ENCODE measurements at regions not wholly inside any gene's neighbourhood (a gene's known extent, or its start where the extent isn't known, plus 50 kb on each side); places are given as distances from the start of the nearest gene placed in this dataset.

DNA sequence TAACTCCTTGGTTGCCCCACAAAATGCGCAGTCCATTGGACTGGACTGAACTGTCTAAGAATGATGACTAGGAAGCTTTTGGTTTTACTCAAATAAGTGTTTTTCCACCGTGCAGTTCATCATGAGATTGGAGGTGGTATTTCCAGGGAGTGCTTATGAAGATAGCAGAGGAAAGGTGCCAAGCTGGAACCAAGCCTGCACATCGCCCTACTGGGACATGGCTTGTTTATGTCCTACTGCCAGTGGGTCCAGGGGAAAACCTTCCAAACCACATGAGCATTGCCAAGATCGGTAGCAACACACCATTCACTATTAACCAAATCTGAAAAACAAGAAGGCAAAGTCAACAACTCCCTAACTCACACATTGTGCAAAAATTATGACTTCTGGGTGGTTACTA, 54.7 kb upstream of the DSCAM start:
- DNase-seq = no peak

DNA sequence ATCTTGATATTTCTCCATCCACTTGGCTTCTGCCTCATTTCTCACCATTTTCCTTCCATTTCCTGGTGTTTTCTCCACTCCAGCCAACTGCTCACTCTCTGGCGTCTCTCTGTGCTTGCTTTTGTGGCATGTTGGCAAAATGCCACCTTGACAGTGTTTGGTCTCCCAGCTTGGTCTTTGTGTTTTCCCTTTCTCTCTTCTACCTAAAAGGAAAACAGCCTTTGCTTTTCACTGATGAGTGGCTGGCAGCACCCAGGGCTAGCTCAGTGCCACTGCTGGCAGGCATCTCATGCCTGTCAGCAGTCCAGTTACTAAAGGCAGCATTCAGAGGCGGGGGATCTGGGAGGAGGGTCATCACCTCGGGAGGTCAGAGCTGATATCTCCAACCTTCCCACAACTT, 55.3 kb upstream of the DSCAM start:
- DNase-seq = no peak

DNA sequence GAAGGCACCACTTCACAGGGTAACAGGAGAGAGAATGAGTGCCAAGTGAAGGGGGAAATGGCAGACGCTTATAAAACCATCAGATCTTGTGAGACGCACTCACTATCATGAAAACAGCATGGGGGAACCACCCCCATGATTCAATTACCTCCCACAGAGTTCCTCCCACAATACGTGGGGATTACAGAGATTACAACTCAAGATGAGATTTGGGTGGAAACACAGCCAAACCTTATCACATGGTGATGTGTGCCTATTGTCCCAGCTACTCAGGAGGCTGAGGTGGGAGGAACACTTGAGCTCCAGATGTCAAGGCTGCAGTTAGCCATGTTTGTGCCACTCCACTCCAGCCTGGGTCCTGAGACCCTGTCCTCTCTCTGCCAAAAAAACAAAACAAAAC, 56.0 kb upstream of the DSCAM start:
- no peak for DNase-seq

DNA sequence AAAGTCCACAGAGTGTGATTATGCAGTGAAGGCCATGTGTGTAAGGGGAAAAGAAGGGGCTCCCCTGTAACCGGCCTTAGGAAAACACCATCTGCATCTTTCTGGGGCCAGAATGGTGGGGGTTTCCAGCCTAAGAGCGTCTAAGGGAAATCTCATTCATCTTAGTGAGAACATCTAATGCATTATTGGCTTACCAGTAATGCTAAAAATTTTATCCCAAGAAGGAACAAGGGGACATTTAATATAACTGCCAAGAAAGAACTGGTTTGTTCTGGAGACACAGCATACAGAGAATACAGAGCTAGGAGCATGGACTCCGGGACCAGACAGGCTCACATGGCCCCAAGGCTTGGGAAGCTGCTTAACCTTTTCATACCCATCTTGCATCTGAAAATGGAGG, 58.3 kb upstream of the DSCAM start:
- DNase-seq = no peak

DNA sequence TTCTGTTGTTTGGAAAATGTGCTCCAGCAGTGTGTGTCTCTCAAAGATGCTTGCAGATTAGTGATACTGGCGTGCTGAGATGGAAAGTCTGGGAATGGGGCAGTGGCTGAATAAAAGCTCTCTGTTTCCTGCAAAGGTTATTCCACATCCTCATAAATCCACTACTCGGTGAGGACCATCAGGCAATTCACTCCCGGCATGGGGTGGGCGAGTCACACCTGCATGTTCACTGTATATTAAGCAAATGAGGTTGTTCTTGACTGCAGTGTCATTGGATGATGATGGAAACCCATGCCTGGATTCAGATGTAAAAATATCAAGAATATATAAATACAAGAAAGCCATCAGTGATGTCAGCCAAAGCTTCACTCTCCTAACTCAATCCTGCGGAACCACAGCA, 65.4 kb upstream of the DSCAM start:
- DNase-seq = no peak

DNA sequence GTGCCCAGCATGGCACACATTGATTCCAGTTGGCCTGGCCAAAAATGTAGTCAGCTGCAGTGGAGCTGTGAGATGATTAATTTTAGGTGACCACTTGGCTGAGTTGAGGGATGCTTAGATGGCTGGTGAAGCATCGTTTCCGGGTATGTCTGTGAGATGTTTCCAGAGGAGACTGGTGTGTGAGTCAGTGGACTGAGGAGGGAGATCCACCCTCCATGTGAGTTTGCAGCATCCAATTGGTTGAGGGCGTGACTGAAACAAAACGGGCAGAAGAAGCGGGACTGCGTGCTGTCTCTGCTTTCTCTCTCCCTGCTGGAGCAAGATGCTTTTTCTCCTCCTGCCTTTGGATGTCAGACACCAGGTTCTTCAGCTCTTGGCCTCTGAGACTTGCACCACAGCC, 68.2 kb upstream of the DSCAM start:
- no peak for DNase-seq

DNA sequence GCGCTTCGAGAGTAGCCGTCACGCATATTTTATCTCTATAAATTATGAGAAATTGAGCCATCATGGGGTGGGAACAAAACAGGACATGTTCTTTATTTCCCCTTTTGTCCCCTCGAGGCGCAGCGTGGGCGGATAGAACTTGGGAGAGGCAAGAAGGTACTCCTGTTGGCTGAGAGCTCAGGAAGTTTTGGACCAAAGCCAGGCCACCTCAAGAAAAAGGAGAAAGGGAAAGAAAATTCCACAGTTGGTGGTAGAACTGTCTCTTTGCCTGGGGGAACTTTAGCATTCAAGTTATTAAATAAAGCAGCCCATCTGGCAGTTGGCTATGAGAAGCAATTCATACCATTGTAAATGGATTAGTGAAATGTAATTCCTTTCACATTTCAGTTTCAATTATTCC, 76.4 kb upstream of the DSCAM start:
- DNase-seq = no peak

DNA sequence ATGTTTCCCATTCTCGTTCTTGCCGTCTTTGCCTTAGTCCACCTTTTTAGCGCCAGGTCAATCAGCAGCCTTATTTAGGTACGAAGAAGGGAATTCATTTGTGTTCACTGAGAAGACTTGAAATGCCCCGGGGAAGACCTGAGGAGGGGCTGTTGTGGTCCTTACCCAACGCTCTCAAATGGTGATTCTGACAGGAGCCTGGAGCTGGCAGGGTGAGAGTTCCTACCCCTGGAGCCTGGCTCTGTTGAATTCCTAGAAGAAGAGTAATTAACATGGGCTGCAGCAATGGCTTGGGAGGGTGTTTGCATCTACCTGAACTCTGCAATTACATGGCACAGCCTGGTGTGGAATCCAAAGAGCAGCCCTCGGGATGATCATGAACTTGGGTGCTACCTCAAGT, 76.9 kb upstream of the DSCAM start:
- DNase-seq = no peak

DNA sequence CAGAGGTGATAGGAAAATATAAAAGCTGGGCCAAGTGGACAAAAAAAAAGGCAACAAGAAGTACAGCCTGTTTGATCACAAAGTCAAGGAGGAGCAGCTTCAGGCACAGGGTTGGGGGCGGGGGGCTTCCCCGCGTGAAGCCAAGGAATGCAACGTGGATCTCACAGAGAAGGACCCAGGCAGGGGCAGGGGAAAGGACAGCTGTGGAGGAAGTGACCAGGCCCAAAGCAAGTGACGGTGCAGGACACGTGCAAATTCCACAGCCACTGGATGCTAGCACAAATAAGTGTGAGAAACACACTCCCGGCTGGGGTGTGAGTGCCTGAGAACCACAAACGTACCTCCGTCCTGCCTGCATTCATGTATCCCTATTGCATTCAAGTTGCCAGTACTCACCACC, 77.7 kb upstream of the DSCAM start:
- no peak for DNase-seq

DNA sequence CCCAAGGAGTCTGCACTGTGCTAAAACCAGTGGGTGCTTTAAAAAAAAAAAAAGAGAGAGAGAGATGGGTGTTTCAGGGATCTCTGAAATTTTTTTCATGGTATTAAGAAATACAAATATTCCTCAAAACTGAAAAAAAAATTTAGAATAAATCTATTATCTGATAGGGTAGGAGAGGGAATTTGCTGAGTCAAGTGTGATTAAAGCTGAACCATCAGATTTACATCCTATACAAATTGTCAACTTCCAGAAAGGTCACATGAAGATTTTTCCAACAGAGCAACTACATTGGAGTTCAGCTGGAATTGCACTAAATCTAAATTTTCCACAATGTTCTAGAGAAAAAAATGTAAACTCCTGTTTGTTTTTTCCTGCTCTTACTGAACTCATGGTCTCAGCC, 79.3 kb upstream of the DSCAM start:
- no peak for DNase-seq

DNA sequence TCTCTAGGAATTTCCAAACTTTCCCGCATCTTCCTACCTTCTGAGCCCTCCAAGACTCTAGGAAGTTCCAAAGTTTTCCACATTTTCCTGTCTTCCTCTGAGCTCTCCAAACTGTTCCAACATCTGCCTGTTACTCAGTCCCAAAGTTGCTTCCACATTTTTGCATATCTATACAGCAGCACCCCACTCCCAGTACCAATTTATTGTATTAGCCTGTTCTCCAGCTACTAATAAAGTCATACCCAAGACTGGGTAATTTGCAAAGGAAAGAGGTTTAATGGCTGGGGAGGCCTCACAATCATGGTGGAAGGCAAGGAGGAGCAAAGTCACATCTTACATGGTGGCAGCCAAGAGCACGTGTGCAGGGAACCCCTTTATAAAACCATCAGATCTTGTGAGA, 82.9 kb upstream of the DSCAM start:
- no peak for DNase-seq

DNA sequence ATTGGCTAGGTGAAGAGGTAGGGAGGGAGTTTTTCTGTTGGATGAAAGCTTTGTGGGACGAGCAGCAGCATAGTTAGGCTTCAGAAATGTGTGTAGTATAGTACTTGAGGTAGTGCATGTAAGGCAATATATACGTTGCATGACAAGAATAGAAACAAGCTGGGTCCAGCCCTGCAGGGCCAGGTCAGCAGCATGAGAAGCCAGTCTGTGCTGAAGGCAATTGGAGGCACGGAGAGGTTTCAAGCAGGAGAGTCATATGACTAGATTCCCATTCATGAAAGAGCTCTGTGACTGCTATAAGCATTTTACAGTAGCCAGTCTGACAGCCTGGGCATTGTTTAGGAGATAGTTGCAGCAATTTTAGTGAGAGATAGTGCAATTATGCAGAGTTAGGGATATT, 84.2 kb upstream of the DSCAM start:
- no peak for DNase-seq

DNA sequence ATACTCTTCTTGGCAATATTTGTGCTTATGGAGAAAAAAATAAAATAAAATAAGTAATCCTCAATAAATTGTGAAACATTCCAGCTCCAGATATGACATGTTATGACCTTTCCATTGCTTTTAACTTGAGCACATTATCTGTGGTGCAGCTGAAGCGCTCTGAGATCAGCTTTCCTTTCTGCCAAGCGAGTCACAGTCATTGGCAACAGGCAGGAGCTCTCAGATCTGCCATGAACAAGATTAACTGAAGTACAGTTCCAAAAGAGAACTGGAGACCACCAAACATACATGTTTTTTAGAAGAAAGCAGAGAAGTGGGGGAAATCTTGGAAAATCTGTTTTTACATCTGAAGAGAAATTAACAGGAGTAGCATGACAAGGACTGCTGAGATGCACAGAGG, 89.2 kb upstream of the DSCAM start:
- DNase-seq = no peak

DNA sequence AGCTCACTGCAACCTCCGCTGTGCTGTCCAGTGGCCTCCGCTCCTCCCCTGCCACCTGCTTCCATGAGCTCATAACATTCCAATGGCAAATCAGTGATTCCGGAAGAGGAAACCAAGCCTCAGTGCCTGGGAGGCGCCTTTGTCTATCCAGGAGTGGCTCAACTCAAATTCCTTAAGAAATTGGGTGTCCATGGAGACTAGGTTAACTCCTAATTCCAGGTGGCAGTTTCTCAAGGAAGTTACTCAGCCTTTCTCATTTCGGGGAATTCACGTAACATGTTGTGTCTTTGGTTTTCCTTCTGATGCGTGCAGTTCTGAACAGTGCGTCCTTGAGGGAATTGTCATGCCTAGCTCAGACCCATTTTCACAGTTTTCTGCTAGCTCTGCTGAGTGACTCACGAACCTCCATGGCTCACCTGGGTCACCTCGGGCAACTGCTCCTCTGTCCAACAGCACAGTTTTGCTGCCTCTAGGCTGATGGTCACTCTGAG, 89.9 kb upstream of the DSCAM start:
- DNase-seq = peak; percentile 81

DNA sequence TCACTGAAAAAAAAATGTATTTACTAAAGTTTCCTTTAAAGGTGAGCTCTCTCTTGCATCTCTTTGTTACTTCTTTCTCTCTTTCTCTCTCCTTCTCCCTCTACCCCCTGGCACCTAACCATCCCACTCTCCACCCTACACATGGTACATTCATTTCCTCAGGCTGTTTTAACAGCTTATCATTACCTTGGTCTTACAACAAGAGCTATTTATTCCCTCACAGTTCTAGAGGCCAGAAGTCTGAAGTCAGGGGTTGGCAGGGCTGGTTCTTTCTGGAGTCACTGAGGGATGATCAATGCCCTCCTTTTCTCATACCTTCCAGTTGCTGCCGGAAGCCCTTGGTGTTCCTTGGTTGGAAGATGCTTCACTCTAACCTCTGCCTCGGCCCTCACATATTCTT, 91.1 kb upstream of the DSCAM start:
- DNase-seq = no peak

DNA sequence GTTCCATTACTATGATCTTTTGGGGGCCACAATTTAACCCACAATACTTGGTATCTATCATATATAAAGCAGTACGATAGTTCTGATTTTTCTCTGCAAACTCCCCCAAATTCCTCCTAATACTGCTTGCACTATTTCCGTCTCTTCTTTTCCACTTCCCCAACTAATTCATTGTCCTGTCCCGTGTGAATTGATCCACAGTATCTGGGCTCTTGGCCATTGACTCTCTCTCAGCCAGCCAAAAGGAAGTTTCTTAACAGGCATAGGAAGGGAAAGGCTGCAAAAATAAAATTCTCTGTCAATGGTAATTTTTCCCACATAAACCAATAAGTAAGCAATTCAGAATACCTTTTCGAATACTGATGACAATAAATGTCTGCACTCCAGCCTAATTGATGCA, 91.7 kb upstream of the DSCAM start:
- DNase-seq = no peak

DNA sequence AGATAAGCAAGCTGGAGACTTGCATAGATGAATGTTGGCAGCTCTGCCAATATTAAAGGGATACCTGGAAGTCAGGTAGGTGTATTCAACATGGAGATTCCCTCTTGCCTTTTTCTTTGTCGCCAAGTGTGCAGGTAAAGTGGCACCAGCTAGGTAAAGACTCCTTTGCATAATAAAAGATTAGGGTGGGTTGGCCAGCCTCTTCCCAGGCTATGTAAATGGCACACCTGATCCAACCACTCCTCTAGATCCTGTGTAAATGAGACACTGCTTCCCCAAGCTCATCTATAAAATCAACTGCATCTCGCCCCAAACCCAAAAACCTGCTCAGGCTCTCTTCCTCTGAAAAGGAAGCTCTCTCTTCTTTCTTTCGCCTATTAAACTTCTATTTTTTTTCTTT, 100.8 kb upstream of the DSCAM start:
- no peak for DNase-seq

DNA sequence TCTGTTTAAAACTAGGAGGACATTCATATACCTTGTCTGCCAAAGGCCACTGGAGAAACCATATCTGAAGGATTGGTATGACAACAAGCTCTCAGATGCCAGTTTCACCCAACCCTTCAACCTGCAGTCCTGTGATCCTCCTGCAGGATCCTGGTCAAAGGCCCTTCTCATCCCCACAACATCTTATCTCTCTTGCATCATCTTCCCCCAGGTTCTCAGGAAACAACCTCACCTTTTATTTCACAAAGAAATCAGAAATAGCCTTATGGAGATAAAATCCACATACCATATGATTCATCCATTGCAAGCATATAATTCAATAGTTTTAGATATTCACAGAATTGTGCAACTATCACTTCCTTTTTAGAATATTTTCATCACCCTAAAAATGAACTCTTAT, 104.0 kb upstream of the DSCAM start:
- DNase-seq = no peak

DNA sequence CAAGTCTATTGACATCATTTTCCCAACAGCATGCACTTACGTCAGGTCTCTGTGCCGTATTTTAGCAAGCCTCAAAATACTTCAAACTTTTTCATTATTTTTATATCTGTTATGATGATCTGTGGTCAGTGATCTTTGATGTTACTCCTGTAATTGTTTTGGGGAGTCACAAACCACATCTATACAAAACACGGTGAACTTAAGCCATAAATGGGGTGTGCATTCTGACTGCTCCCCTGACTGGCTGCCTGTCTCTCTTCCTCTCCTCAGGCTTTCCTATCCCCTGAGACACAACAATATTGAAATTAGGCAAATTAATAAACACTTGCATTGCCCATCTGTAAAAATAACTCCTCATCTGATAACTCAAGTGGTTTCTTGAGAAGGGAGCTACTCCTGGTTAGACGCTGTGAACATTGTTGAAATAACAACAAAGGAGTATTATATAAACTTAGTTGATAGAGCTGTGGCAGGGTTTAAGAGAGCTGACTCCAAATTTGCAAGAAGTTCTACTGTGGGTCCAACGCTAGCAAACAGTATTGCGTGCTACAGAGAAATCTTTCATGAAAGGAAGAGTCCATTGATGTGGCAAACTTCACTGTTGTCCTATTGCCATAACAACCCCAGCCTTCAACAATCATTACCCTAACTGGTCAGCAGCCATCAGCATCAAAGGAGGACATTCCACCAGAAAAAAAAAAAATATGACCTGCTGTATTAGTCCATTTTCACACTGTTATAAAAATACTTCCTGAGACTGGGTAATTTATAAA, 105.8 kb upstream of the DSCAM start:
- no peak for DNase-seq

DNA sequence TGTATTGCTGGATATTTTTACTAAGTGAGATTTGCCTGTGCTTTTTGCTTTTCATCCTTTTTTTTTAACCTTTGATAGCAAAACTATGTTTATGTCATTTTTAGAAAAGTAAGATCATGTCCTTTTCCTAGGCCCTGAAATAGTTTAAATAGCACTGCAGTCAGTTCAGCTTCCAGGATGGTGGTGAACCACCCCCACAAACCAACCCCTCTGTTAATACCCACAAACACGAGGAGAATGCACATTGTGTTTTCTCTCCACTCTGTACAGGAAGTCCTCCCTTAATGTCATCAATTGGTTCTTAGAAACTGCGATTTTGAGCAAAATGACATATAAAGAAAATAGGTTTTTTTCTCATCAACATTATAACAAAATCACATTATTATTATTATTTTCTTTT, 117.7 kb upstream of the DSCAM start:
- no peak for DNase-seq

DNA sequence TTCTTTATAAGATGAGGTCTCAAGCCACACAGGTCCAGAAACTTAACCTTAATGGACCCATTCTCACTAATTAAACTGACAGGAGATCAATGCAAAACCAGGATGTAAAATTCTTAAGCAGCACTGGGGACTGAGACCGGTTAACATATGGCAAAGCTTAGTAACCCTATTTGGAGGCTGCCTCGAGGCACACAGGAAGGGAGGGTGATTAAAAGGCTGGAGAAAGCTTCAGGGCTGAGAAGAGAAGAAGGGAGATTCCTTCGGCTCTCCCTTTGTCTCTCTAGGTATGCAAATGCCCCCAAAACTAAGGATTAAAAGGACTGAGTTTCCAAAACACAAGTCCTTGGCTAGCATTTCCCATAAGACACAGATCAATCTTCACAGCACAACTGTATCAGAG, 120.8 kb upstream of the DSCAM start:
- peak; percentile 55 for DNase-seq

DNA sequence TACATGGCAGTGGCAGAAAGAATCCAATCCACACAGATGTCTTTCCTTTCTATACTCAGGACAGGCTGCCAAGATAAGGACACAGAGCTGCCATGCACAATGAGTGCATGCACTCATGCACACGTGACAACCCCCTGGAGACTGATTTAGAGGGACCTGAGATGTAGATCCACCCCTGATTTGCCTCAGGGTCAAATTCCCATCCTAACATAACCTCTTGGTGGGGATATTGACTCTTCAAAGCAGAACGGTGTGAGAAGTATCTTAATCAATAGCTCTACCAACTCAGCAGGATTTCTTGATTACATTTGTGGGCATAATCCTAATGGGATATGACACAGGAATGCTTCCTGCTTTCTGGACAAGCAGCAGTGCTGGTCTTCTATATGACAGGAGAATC, 125.2 kb upstream of the DSCAM start:
- DNase-seq = no peak

DNA sequence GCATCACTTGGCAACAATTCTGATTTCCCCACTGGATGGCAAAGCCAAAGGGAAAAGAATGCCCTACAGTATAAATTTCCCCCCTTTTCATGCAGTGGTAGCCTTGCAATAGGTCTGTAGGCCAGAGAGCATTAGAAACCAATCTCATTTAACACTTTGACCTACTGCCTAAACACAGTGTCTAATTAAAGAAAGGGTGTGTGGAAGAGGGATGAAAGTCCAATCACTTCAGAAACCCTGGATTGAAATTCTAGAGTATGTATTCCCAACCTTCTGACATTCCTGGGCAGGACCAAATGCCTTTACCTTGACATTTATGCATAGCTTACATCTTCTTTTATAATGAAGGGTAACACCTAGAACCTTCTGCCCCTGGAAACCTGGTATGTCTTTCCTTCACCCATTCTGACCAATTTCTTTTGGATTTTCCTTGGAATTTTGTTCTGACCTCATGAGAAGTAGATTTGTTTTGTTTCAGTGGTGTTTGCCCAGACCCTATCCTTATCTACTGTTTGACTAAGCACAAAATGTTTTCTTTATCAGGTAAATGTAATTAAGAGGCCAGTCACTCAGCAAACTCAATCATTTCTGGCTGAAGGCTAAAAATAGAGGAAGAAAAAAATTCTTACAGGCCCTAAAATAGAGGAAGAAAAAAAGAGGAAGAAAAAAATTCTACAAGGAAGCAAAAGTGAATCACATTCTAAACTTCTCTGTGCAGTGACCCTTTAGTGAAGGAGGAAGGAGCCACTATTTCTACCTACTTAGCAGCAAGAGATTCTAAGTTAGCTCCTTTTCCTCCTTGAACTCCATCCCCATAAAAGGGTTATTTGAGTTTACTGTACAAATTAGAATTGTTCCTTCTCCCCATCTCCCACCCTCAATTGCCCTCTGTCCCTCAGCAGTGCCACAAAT, 129.5 kb upstream of the DSCAM start:
- DNase-seq = no peak

DNA sequence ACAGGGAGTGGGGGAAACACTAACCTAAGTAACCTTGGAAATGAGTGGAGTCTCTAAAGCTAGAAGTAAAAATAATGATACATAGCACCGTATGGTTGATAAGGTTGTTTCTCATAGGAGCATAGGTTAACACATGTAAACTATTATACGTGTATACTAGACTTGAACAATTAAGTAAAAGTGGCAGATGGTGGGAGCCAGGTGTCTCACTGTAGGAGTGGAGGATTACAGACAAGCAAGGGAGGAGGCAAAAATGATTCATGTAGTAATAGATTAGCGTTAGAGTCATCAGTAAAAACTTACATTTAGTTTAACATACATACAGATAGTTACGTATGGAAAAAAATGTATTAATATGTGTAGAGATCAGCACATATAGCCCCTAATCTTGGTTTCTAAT, 138.4 kb upstream of the DSCAM start:
- no peak for DNase-seq

Data from islet precursor cell (in vitro differentiated cells).